ENCODE measurements at regions not wholly inside any gene's neighbourhood (a gene's known extent, or its start where the extent isn't known, plus 50 kb on each side); places are given as distances from the start of the nearest gene placed in this dataset.

GRCh38 chr12:4214877-4215228 lies 58.7 kb upstream of the CCND2 start:
- TF ChIP-seq CTCF (IDR thresholded peaks at IDR 0.05; ENCODE audit: low read depth, low read length): no peak
- H3K4me3 ChIP-seq (ENCODE audit: low read depth, low read length): no peak overlapping the region

GRCh38 chr12:4213471-4213870 lies 60.1 kb upstream of the CCND2 start:
- TF ChIP-seq CTCF (IDR thresholded peaks at IDR 0.05; ENCODE audit: low read depth, low read length): no peak
- no peak overlapping the region for H3K4me3 ChIP-seq (ENCODE audit: low read depth, low read length)

GRCh38 chr12:4212845-4213244 lies 60.7 kb upstream of the CCND2 start:
- no peak for TF ChIP-seq CTCF (IDR thresholded peaks at IDR 0.05; ENCODE audit: low read depth, low read length)
- H3K4me3 ChIP-seq (ENCODE audit: low read depth, low read length): no peak overlapping the region

- no peak for TF ChIP-seq CTCF (IDR thresholded peaks at IDR 0.05; ENCODE audit: low read depth, low read length)
- no peak overlapping the region for H3K4me3 ChIP-seq (ENCODE audit: low read depth, low read length)
These were observed 62.2 kb upstream of the CCND2 start for GRCh38 chr12:4211372-4211771.

GRCh38 chr12:4210183-4210582 lies 63.4 kb upstream of the CCND2 start:
- TF ChIP-seq CTCF (IDR thresholded peaks at IDR 0.05; ENCODE audit: low read depth, low read length): no peak
- no peak overlapping the region for H3K4me3 ChIP-seq (ENCODE audit: low read depth, low read length)

GRCh38 chr12:4206470-4206869 lies 67.1 kb upstream of the CCND2 start:
- no peak for TF ChIP-seq CTCF (IDR thresholded peaks at IDR 0.05; ENCODE audit: low read depth, low read length)
- no peak overlapping the region for H3K4me3 ChIP-seq (ENCODE audit: low read depth, low read length)

GRCh38 chr12:4203772-4204376 lies 69.7 kb upstream of the CCND2 start:
- TF ChIP-seq CTCF (IDR thresholded peaks at IDR 0.05; ENCODE audit: low read depth, low read length): no peak
- no peak overlapping the region for H3K4me3 ChIP-seq (ENCODE audit: low read depth, low read length)

Data from WI38 (cell line).